IMR-90 (cell line): ENCODE measurements at regions not wholly inside any gene's neighbourhood (a gene's known extent, or its start where the extent isn't known, plus 50 kb on each side); places are given as distances from the start of the nearest gene placed in this dataset.

Source experiments
- ATAC-seq: fragments of 200-7000 bp; cut with Tn5 transposase; 2 replicates; pipeline ENCODE4 v1.9.1; 2020; ENCODE audit warnings: low read depth, mild to moderate bottlenecking, moderate library complexity
- BruUV-seq: library from RNA; stranded (reverse); fragments of 400-500 nt; replicated peaks from 2 replicates; lab custom pipeline; 2021; lab: Mats Ljungman, UMichigan
- CTCF ChIA-PET: fragments of 300-600 bp; formaldehyde crosslinking; extraction: SDS; loops from one replicate; lab custom pipeline; 2021; ENCODE audit warnings: antibody characterized with exemption; lab: Yijun Ruan, JAX
- POLR2A ChIA-PET: fragments of 300-600 bp; sonication (Branson Sonifier 250); formaldehyde crosslinking; loops from one replicate; lab custom pipeline; 2022; ENCODE audit warnings: antibody characterized with exemption; ENCODE audit not compliant: unreplicated experiment; lab: Charles Lee
- DNase-seq: peaks from one replicate; pipeline ENCODE4 v3.0.0; 2013
- H2AFZ ChIP-seq: replicated peaks from 2 replicates; pipeline ENCODE3; 2013; ENCODE audit warnings: low read length, mild to moderate bottlenecking; ENCODE audit not compliant: poor library complexity
- H2AK5ac ChIP-seq: 2 replicates; pipeline ENCODE4 v1.6.1; 2013; ENCODE audit warnings: low read depth, low read length, inconsistent platforms
- H2AK9ac ChIP-seq: replicated peaks from 2 replicates; pipeline ENCODE3; 2013; ENCODE audit warnings: mild to moderate bottlenecking, low read depth, low read length, moderate library complexity; ENCODE audit not compliant: poor library complexity
- H2BK120ac ChIP-seq: 2 replicates; pipeline ENCODE4 v1.6.1; 2013; ENCODE audit warnings: low read depth, low read length, inconsistent platforms
- H2BK15ac ChIP-seq: 3 replicates; pipeline ENCODE4 v1.6.1; 2013; ENCODE audit warnings: low read depth, low read length, inconsistent platforms
- H2BK20ac ChIP-seq: 2 replicates; pipeline ENCODE4 v1.6.1; 2013; ENCODE audit warnings: low read depth, mild to moderate bottlenecking, inconsistent platforms, low read length, moderate library complexity
- H2BK5ac ChIP-seq: 2 replicates; pipeline ENCODE4 v1.6.1; 2013; ENCODE audit warnings: mild to moderate bottlenecking, low read depth, low read length, inconsistent platforms; ENCODE audit not compliant: poor library complexity, severe bottlenecking
- H3K14ac ChIP-seq: replicated peaks from 2 replicates; pipeline ENCODE4 v1.6.1; 2013; ENCODE audit warnings: low read depth, low read length, inconsistent platforms
- H3K18ac ChIP-seq: 2 replicates; pipeline ENCODE4 v1.6.1; 2013; ENCODE audit warnings: low read depth, low read length, control low read depth
- H3K23ac ChIP-seq: 2 replicates; pipeline ENCODE4 v1.6.1; 2013; ENCODE audit warnings: low read depth, low read length, inconsistent platforms
- H3K27ac ChIP-seq: 2 replicates; pipeline ENCODE4 v1.5.1; 2013; ENCODE audit warnings: mild to moderate bottlenecking, control low read depth, low read length; ENCODE audit not compliant: insufficient read depth
- H3K27me3 ChIP-seq: 2 replicates; pipeline ENCODE4 v1.6.1; 2013; ENCODE audit warnings: low read length; ENCODE audit not compliant: control insufficient read depth, insufficient read depth
- H3K36me3 ChIP-seq: 2 replicates; pipeline ENCODE4 v1.6.1; 2013; ENCODE audit warnings: low read length, mixed read lengths; ENCODE audit not compliant: control insufficient read depth, insufficient read depth
- H3K4ac ChIP-seq: 2 replicates; pipeline ENCODE4 v1.6.1; 2013; ENCODE audit warnings: low read depth, low read length, inconsistent platforms
- H3K4me1 ChIP-seq: 2 replicates; pipeline ENCODE4 v1.6.1; 2013; ENCODE audit warnings: low read length, mixed read lengths; ENCODE audit not compliant: control insufficient read depth, insufficient read depth
- H3K4me2 ChIP-seq: 2 replicates; pipeline ENCODE4 v1.6.1; 2013; ENCODE audit warnings: low read depth, mild to moderate bottlenecking, control low read depth, low read length, moderate library complexity
- H3K4me3 ChIP-seq: 2 replicates; pipeline ENCODE4 v1.5.1; 2013; ENCODE audit warnings: low read depth, mild to moderate bottlenecking, control low read depth, low read length, moderate library complexity; ENCODE audit not compliant: insufficient read depth
- H3K56ac ChIP-seq: 2 replicates; pipeline ENCODE4 v1.6.1; 2013; ENCODE audit warnings: low read length, inconsistent platforms; ENCODE audit not compliant: insufficient read depth; ENCODE audit errors: extremely low read depth
- H3K79me1 ChIP-seq, 2 experiments: 2 replicates each; pipeline ENCODE4 v1.6.1; 2013; ENCODE audit warnings: low read length in 2 of 2, inconsistent platforms in 1 of 2, low read depth in 1 of 2
- H3K9ac ChIP-seq: 2 replicates; pipeline ENCODE4 v1.6.1; 2013; ENCODE audit warnings: low read depth, low read length, control low read depth
- H3K9me1 ChIP-seq: 2 replicates; pipeline ENCODE4 v1.6.1; 2013; ENCODE audit warnings: low read length, inconsistent platforms; ENCODE audit not compliant: insufficient read depth
- H3K9me3 ChIP-seq: 2 replicates; pipeline ENCODE4 v1.6.1; 2013; ENCODE audit warnings: low read length; ENCODE audit not compliant: control insufficient read depth, insufficient read depth
- H4K20me1 ChIP-seq: 2 replicates; pipeline ENCODE4 v1.6.1; 2013; ENCODE audit warnings: low read length, inconsistent platforms; ENCODE audit not compliant: insufficient read depth
- H4K5ac ChIP-seq: 2 replicates; pipeline ENCODE4 v1.6.1; 2013; ENCODE audit warnings: mild to moderate bottlenecking, low read depth, low read length, control low read depth
- H4K8ac ChIP-seq, 2 experiments: 2 replicates each; pipeline ENCODE4 v1.6.1; 2013; ENCODE audit warnings: low read depth in 2 of 2, low read length in 2 of 2, control low read depth in 1 of 2, inconsistent platforms in 1 of 2
- H4K91ac ChIP-seq: 2 replicates; pipeline ENCODE4 v1.6.1; 2013; ENCODE audit warnings: low read depth, low read length, inconsistent platforms; ENCODE audit not compliant: insufficient read depth
- CEBPB ChIP-seq: IDR thresholded peaks from 2 replicates; pipeline ENCODE4 v1.6.1; 2012; ENCODE audit warnings: low read depth, low read length, improper control_type of control experiment
- SMC3 ChIP-seq: fragments of 150-350 bp; IDR thresholded peaks from 2 replicates; pipeline ENCODE4 v1.6.1; 2016; ENCODE audit warnings: low read depth, mild to moderate bottlenecking, antibody characterized with exemption, low read length, moderate library complexity
- WGBS, 2 experiments: methylation state at CpG; one replicate each; pipeline versions ENCODE4 v1.1.5 to v1.1.7; 2013; ENCODE audit warnings: missing lambda C conversion rate in 2 of 2; ENCODE audit not compliant: insufficient read length in 1 of 2; ENCODE audit errors: extremely low coverage in 2 of 2; 5-methylcytosine and 5-hydroxymethylcytosine counted together
- dilution Hi-C: fragments of 300-500 bp; cut with HindIII; formaldehyde crosslinking; loops from one replicate; pipeline ENCODE4 v1.14.3; 2018; ENCODE audit warnings: low sequenced_read_pairs; ENCODE audit not compliant: unreplicated experiment
- in situ Hi-C: fragments of 300-500 bp; cut with MboI; formaldehyde crosslinking; loops from 3 replicates; pipeline ENCODE4 v1.14.3; 2019; ENCODE audit warnings: low sequenced_read_pairs, inconsistent platforms, mixed read lengths
- intact Hi-C: fragments of 100-400 bp; cut with micrococcal nuclease; formaldehyde crosslinking; loops from 2 replicates; pipeline ENCODE4 v1.10.0; 2022

- WGBS, 2 experiments, result 100% methylated on average over 1 of the region's 2 CpGs; no CpG with 5 or more reads in 1 of the 2 experiments
- no peaks in the 10 kb centered on the region for H3K9me3 ChIP-seq
- H3K4me3 ChIP-seq, result no peak overlapping the region
- H2AFZ ChIP-seq, result no peak overlapping the region
- 0 out of 3 replicates have a peak overlapping the region, but pooled peaks have one; percentile 7 for H2BK15ac ChIP-seq
- no peak overlapping the region for H3K27ac ChIP-seq
- H3K9me1 ChIP-seq, result no peaks in the 10 kb centered on the region
- H2AK9ac ChIP-seq, result no peak overlapping the region
- no peaks in the 10 kb centered on the region for H3K36me3 ChIP-seq
- DNase-seq (no peak), ATAC-seq (no peak; the same call in 1 of the 2 replicates)
- no peaks in the 10 kb centered on the region for H3K79me1 ChIP-seq
- ChIA-PET CTCF (no interaction called here), POLR2A (no interaction called here)
- in situ Hi-C loops (no loop called here), dilution Hi-C loops (no loop called here), intact Hi-C loops (no loop called here)
- no peak overlapping the region for H3K4me2 ChIP-seq
- H2BK20ac ChIP-seq, result 0 out of 2 replicates have a peak overlapping the region, but pooled peaks have one; percentile 5
- peaks cover 3% of the 10 kb centered on the region; the same call in 1 of the 2 replicates for H3K4me1 ChIP-seq
- H3K23ac ChIP-seq, result no peak overlapping the region
- TF ChIP-seq SMC3 (no peak), CEBPB (peak; percentile 74)
- H3K14ac ChIP-seq, result no peak overlapping the region
- no peaks in the 10 kb centered on the region for H4K20me1 ChIP-seq
- H3K27me3 ChIP-seq, result no peaks in the 10 kb centered on the region
- H3K56ac ChIP-seq, result no peak overlapping the region
- no peak overlapping the region for H4K91ac ChIP-seq
- H2AK5ac ChIP-seq, result no peak overlapping the region
- H3K18ac ChIP-seq, result peak overlapping the region; percentile 35; the same call in 1 of the 2 replicates
- H4K8ac ChIP-seq, result peak overlapping the region in 1 of 2 experiments; percentile 35; a peak in 1 of 4 replicates
- BruUV-seq, result no TSS peak
- H3K9ac ChIP-seq, result no peak overlapping the region
- H2BK5ac ChIP-seq, result no peak overlapping the region
- H3K4ac ChIP-seq, result no peak overlapping the region
- no peak overlapping the region for H4K5ac ChIP-seq
- H2BK120ac ChIP-seq, result no peak overlapping the region
Observed at GRCh38 chr5:93069276-93069675, 511.7 kb downstream of the NR2F1-AS1 start.
